H1 (cell line): ENCODE measurements at regions not wholly inside any gene's neighbourhood (a gene's known extent, or its start where the extent isn't known, plus 50 kb on each side); places are given as distances from the start of the nearest gene placed in this dataset.

Experiments used
- CTCF ChIA-PET: fragments of 300-600 bp; sonication (Branson Sonifier 250); formaldehyde crosslinking; loops from one replicate; lab custom pipeline; 2021; ENCODE audit not compliant: partially characterized antibody; lab: Charles Lee
- POLR2A ChIA-PET: fragments of 300-600 bp; sonication (Branson Sonifier 250); formaldehyde crosslinking; loops from one replicate; lab custom pipeline; 2021; ENCODE audit warnings: inconsistent platforms; ENCODE audit not compliant: partially characterized antibody; lab: Charles Lee
- DNase-seq, 2 experiments: peaks; one replicate each; pipeline versions ENCODE4 v3.0.0 to v3.0.0-alpha.2; 2010 to 2022; ENCODE audit warnings: low spot score in 2 of 2, low read depth in 1 of 2, mixed read lengths in 1 of 2
- FAIRE-seq: peaks from 2 replicates; lab custom pipeline; 2011; peaks lifted over from hg19 to GRCh38; lab: Jason Lieb, UNC
- H2AFZ ChIP-seq: 2 replicates; pipeline ENCODE4 v1.8.1; 2012; ENCODE audit warnings: low read length, inconsistent platforms
- H2AK5ac ChIP-seq: 2 replicates; pipeline ENCODE4 v1.6.1; 2013; ENCODE audit warnings: low read depth, low read length
- H2BK120ac ChIP-seq: replicated peaks from 2 replicates; pipeline ENCODE3; 2013; ENCODE audit warnings: low read depth, low read length, inconsistent platforms
- H2BK12ac ChIP-seq: 2 replicates; pipeline ENCODE4 v1.6.1; 2013; ENCODE audit warnings: low read depth, low read length
- H2BK15ac ChIP-seq: 2 replicates; pipeline ENCODE4 v1.6.1; 2013; ENCODE audit warnings: low read length
- H2BK20ac ChIP-seq: 2 replicates; pipeline ENCODE4 v1.6.1; 2013; ENCODE audit warnings: low read length
- H2BK5ac ChIP-seq: 2 replicates; pipeline ENCODE4 v1.6.1; 2013; ENCODE audit warnings: low read depth, low read length
- H3K14ac ChIP-seq: 2 replicates; pipeline ENCODE4 v1.6.1; 2013; ENCODE audit warnings: inconsistent platforms; ENCODE audit not compliant: insufficient read length
- H3K18ac ChIP-seq: 2 replicates; pipeline ENCODE4 v1.6.1; 2013; ENCODE audit warnings: low read length; ENCODE audit errors: extremely low read depth
- H3K23ac ChIP-seq: 2 replicates; pipeline ENCODE4 v1.6.1; 2013; ENCODE audit warnings: inconsistent platforms; ENCODE audit not compliant: insufficient read length
- H3K23me2 ChIP-seq: 2 replicates; pipeline ENCODE4 v1.6.1; 2013; ENCODE audit warnings: low read depth, low read length
- H3K27ac ChIP-seq: 2 replicates; pipeline ENCODE4 v1.6.1; 2011; ENCODE audit warnings: low read depth, low read length, inconsistent platforms
- H3K27me3 ChIP-seq, 4 experiments: replicated peaks in 1 of 4; 1 replicate in 1 of 4; 2 replicates in 3 of 4; pipeline versions ENCODE4 v1.6.1 to v1.8.1; 2011 to 2013; ENCODE audit warnings: low read length in 3 of 4, mild to moderate bottlenecking in 3 of 4, inconsistent platforms in 2 of 4, mixed read lengths in 2 of 4, moderate library complexity in 1 of 4; ENCODE audit not compliant: control insufficient read depth in 3 of 4, insufficient read depth in 3 of 4; ENCODE audit errors: extremely low read depth in 1 of 4
- H3K36me3 ChIP-seq, 4 experiments: 2 replicates each; pipeline versions ENCODE4 v1.6.1 to v1.8.1; 2011 to 2013; ENCODE audit warnings: mild to moderate bottlenecking in 4 of 4, low read length in 3 of 4, moderate library complexity in 2 of 4, control low read depth in 1 of 4, inconsistent platforms in 1 of 4; ENCODE audit not compliant: insufficient read depth in 4 of 4, control insufficient read depth in 2 of 4
- H3K4ac ChIP-seq: replicated peaks from 2 replicates; pipeline ENCODE3; 2013; ENCODE audit warnings: low read length, low read depth, mixed read lengths, inconsistent platforms; ENCODE audit not compliant: insufficient read length
- H3K4me1 ChIP-seq, 4 experiments: replicated peaks in 1 of 4; 1 replicate in 1 of 4; 2 replicates in 3 of 4; pipeline versions ENCODE4 v1.6.1 to v1.8.1; 2011 to 2013; ENCODE audit warnings: low read length in 3 of 4, inconsistent platforms in 2 of 4, mixed read lengths in 1 of 4; ENCODE audit not compliant: insufficient read depth in 4 of 4, control insufficient read depth in 3 of 4
- H3K4me2 ChIP-seq, 2 experiments: 2 replicates each; pipeline versions ENCODE4 v1.6.1 to v1.8.1; 2011 to 2013; ENCODE audit warnings: low read depth in 2 of 2, low read length in 2 of 2, control low read depth in 1 of 2, inconsistent platforms in 1 of 2, mild to moderate bottlenecking in 1 of 2; ENCODE audit not compliant: insufficient read depth in 1 of 2
- H3K4me3 ChIP-seq, 4 experiments: fragments of 200-600, 300-600 bp in 1 of 4; sonication (generic), shearing (Covaris generic), sonication (Bioruptor Twin) in 1 of 4; 2 replicates each; pipeline versions ENCODE4 v1.5.1 to v1.8.1; 2011 to 2016; ENCODE audit warnings: low read length in 4 of 4, low read depth in 3 of 4, control low read depth in 2 of 4, inconsistent platforms in 2 of 4, mild to moderate bottlenecking in 2 of 4, mixed read lengths in 1 of 4, moderate library complexity in 1 of 4; ENCODE audit not compliant: insufficient read depth in 2 of 4; ENCODE audit errors: extremely low read depth in 1 of 4
- H3K56ac ChIP-seq: replicated peaks from 2 replicates; pipeline ENCODE3; 2013; ENCODE audit warnings: low read depth, mild to moderate bottlenecking, mixed read lengths, low read length, inconsistent platforms; ENCODE audit not compliant: insufficient read length
- H3K79me1 ChIP-seq: 2 replicates; pipeline ENCODE4 v1.6.1; 2013; ENCODE audit warnings: low read depth, low read length, control low read depth
- H3K79me2 ChIP-seq, 2 experiments: 2 replicates each; pipeline versions ENCODE4 v1.6.1 to v1.8.1; 2012 to 2013; ENCODE audit warnings: low read length in 2 of 2, mild to moderate bottlenecking in 2 of 2, inconsistent platforms in 1 of 2; ENCODE audit not compliant: insufficient read depth in 2 of 2, control insufficient read depth in 1 of 2
- H3K9ac ChIP-seq, 4 experiments: replicated peaks in 1 of 4; 1 replicate in 1 of 4; 2 replicates in 3 of 4; pipeline versions ENCODE4 v1.6.1 to v1.8.1; 2011 to 2013; ENCODE audit warnings: low read depth in 3 of 4, low read length in 3 of 4, control low read depth in 2 of 4, mild to moderate bottlenecking in 2 of 4, moderate library complexity in 2 of 4, inconsistent platforms in 1 of 4; ENCODE audit errors: extremely low read depth in 1 of 4
- H3K9me3 ChIP-seq, 2 experiments: 2 replicates each; pipeline versions ENCODE4 v1.6.1 to v1.8.1; 2012 to 2013; ENCODE audit warnings: mild to moderate bottlenecking in 2 of 2, moderate library complexity in 2 of 2, control low read depth in 1 of 2, inconsistent platforms in 1 of 2, low read depth in 1 of 2, low read length in 1 of 2, mixed read lengths in 1 of 2; ENCODE audit not compliant: insufficient read depth in 2 of 2
- H4K20me1 ChIP-seq, 2 experiments: replicated peaks in 1 of 2; 2 replicates each; pipeline versions ENCODE3 to v1.8.1; 2011 to 2013; ENCODE audit warnings: inconsistent platforms in 2 of 2, low read length in 2 of 2, mild to moderate bottlenecking in 1 of 2; ENCODE audit not compliant: insufficient read depth in 2 of 2, control insufficient read depth in 1 of 2
- H4K5ac ChIP-seq: 2 replicates; pipeline ENCODE4 v1.6.1; 2013; ENCODE audit warnings: low read length, low read depth, mixed read lengths, inconsistent platforms; ENCODE audit not compliant: insufficient read length
- H4K8ac ChIP-seq: 2 replicates; pipeline ENCODE4 v1.8.0; 2013; ENCODE audit warnings: mild to moderate bottlenecking, moderate library complexity, low read length, inconsistent platforms; ENCODE audit not compliant: insufficient read depth; ENCODE audit errors: extremely low read depth
- H4K91ac ChIP-seq: replicated peaks from 2 replicates; pipeline ENCODE3; 2013; ENCODE audit warnings: low read length, mixed read lengths, inconsistent platforms; ENCODE audit not compliant: insufficient read length
- ATF3 ChIP-seq: IDR thresholded peaks from 2 replicates; pipeline ENCODE4 v1.6.1; 2011; ENCODE audit warnings: low read depth, mild to moderate bottlenecking, low read length; ENCODE audit not compliant: insufficient read depth
- CREB1 ChIP-seq: IDR thresholded peaks from 2 replicates; pipeline ENCODE4 v1.6.1; 2012; ENCODE audit warnings: inconsistent platforms
- CTCF ChIP-seq, 3 experiments: IDR thresholded peaks; 1 replicate in 2 of 3; 2 replicates in 1 of 3; pipeline versions ENCODE4 v1.5.1 to v1.6.1; 2011; ENCODE audit warnings: low read length in 3 of 3, mild to moderate bottlenecking in 3 of 3, inconsistent platforms in 2 of 3, low read depth in 1 of 3, moderate library complexity in 1 of 3; ENCODE audit not compliant: insufficient read depth in 1 of 3; ENCODE audit errors: control extremely low read depth in 1 of 3
- GABPA ChIP-seq: IDR thresholded peaks from 2 replicates; pipeline ENCODE4 v1.6.1; 2011; ENCODE audit warnings: mild to moderate bottlenecking, low read length, moderate library complexity, borderline replicate concordance; ENCODE audit not compliant: insufficient read depth
- KDM5A ChIP-seq: fragments of 200-600 bp; IDR thresholded peaks from 2 replicates; pipeline ENCODE4 v1.7.1; 2012; ENCODE audit warnings: mild to moderate bottlenecking, low read length, inconsistent platforms, mixed read lengths
- MAX ChIP-seq: IDR thresholded peaks from 2 replicates; pipeline ENCODE4 v1.6.1; 2012; ENCODE audit warnings: inconsistent platforms
- NRF1 ChIP-seq: IDR thresholded peaks from 2 replicates; pipeline ENCODE4 v1.6.1; 2011; ENCODE audit warnings: mild to moderate bottlenecking, low read depth, low read length, improper control_type of control experiment
- RXRA ChIP-seq: IDR thresholded peaks from 2 replicates; pipeline ENCODE4 v1.6.1; 2011; ENCODE audit warnings: low read depth, mild to moderate bottlenecking, low read length, moderate library complexity; ENCODE audit not compliant: insufficient read depth
- SP1 ChIP-seq: IDR thresholded peaks from 2 replicates; pipeline ENCODE4 v1.6.1; 2011; ENCODE audit warnings: low read depth, low read length
- SUZ12 ChIP-seq: fragments of 200-600 bp; sonication (generic); IDR thresholded peaks from 2 replicates; pipeline ENCODE4 v1.6.1; 2012; ENCODE audit warnings: mild to moderate bottlenecking, inconsistent platforms, low read length, moderate library complexity, mixed read lengths
- TEAD4 ChIP-seq: IDR thresholded peaks from 2 replicates; pipeline ENCODE4 v1.6.1; 2012; ENCODE audit warnings: low read depth, low read length, inconsistent platforms, mixed read lengths
- YY1 ChIP-seq: IDR thresholded peaks from 2 replicates; pipeline ENCODE4 v1.6.1; 2011; ENCODE audit warnings: low read depth, mild to moderate bottlenecking, low read length
- WGBS, 2 experiments: shearing (Covaris generic) in 1 of 2; methylation state at CpG; one replicate each; pipeline versions ENCODE4 v1.1.6 to v1.1.7; 2013 to 2015; ENCODE audit warnings: low lambda C conversion rate in 2 of 2, mixed read lengths in 2 of 2, inconsistent platforms in 1 of 2, low coverage in 1 of 2, missing lambda C conversion rate in 1 of 2; ENCODE audit not compliant: insufficient replicate concordance in 2 of 2, insufficient coverage in 1 of 2, insufficient read length in 1 of 2; ENCODE audit errors: extremely low coverage in 1 of 2, missing lambda C conversion rate in 1 of 2; 5-methylcytosine and 5-hydroxymethylcytosine counted together

GRCh38 chr2:41431756-41432155 is 616.1 kb upstream of the PKDCC start:
- Histone ChIP-seq H2BK12ac (no peak overlapping the region), H2BK120ac (no peak overlapping the region)
- FAIRE-seq: no peak
- TF ChIP-seq SP1 (no peak), ATF3 (no peak), KDM5A (no peak), TEAD4 (no peak), NRF1 (no peak), CREB1 (no peak), GABPA (no peak), CTCF (IDR thresholded peaks at IDR 0.05; ENCODE audit: control extremely low read depth in 1 of 3, insufficient read depth in 1 of 3, low read depth in 1 of 3, low read length in 3 of 3) (no peak), YY1 (no peak), MAX (no peak), SUZ12 (no peak), RXRA (no peak)

More at GRCh38 chr2:41431756-41432155, 616.1 kb upstream of the PKDCC start:
- Histone ChIP-seq H3K4me1 (no peaks in the 10 kb centered on the region), H2AK5ac (no peak overlapping the region), H3K9me3 (no peaks in the 10 kb centered on the region), H3K23me2 (no peaks in the 10 kb centered on the region), H3K27me3 (no peaks in the 10 kb centered on the region), H3K79me2 (no peaks in the 10 kb centered on the region), H3K4ac (no peak overlapping the region), H4K5ac (no peak overlapping the region), H3K36me3 (no peaks in the 10 kb centered on the region), H3K9ac (no peak overlapping the region), H2BK5ac (no peak overlapping the region), H3K4me3 (no peak overlapping the region), H4K8ac (no peak overlapping the region), H3K23ac (no peak overlapping the region), H2BK15ac (no peak overlapping the region), H2BK20ac (no peak overlapping the region), H2AFZ (no peak overlapping the region), H3K14ac (no peak overlapping the region), H3K4me2 (no peak overlapping the region), H3K27ac (no peak overlapping the region), H3K79me1 (no peaks in the 10 kb centered on the region), H3K56ac (no peak overlapping the region), H4K20me1 (no peaks in the 10 kb centered on the region), H4K91ac (no peak overlapping the region), H3K18ac (no peak overlapping the region)
- DNase-seq: no peak
- POLR2A ChIA-PET: no interaction called here
- CTCF ChIA-PET: interaction anchor here (0.6 to 2.1 kb wide), 2 partner anchors 10 to 617 kb away, joined by 3 to 5 read pairs; no protein-coding TSS in a partner anchor
- WGBS, 2 experiments: 40% methylated on average over 2 of the region's 2 CpGs; no CpG with 5 or more reads in 1 of the 2 experiments
